MM.1S (cell line): ENCODE measurements at regions not wholly inside any gene's neighbourhood (a gene's known extent, or its start where the extent isn't known, plus 50 kb on each side); places are given as distances from the start of the nearest gene placed in this dataset.

Experiments used
- EZH2 ChIP-seq: fragments of 300-600 bp; sonication (generic); optimal IDR thresholded peaks from 2 replicates; pipeline ENCODE3; 2017; ENCODE audit warnings: low read depth, mild to moderate bottlenecking, antibody characterized with exemption, low read length, mixed read lengths
- EZH2phosphoT487 ChIP-seq: fragments of 300-600 bp; sonication (generic); IDR thresholded peaks from 2 replicates; pipeline ENCODE4 v1.6.1; 2018; ENCODE audit warnings: antibody characterized with exemption, low read length
- TF ChIP-seq, protein P1 (sequence below): fragments of 300-600 bp; sonication (generic); IDR thresholded peaks from 2 replicates; pipeline ENCODE4 v1.5.1; 2016; ENCODE audit warnings: antibody characterized with exemption, low read length, mixed read lengths

DNA sequence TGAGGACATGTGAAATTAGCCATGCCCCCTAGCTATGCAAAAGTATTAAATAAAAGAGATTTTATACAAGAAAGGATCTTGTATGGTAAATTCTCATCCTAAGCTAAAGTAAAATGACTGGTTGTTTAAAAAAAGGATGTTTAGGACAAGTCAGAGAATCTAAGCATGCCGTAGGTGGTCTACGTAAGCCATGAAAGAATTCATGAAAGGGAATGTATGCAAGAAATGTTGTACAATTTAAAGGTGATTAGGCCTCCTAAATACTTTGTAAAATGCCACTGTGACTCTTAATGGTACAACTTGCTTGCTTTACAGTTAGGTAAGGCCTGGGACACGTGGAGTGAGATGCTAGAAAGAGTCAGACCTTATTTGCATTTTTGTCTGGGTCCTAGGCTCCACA lies 209.0 kb downstream of the EFHB start:
- TF ChIP-seq, protein P1, sequence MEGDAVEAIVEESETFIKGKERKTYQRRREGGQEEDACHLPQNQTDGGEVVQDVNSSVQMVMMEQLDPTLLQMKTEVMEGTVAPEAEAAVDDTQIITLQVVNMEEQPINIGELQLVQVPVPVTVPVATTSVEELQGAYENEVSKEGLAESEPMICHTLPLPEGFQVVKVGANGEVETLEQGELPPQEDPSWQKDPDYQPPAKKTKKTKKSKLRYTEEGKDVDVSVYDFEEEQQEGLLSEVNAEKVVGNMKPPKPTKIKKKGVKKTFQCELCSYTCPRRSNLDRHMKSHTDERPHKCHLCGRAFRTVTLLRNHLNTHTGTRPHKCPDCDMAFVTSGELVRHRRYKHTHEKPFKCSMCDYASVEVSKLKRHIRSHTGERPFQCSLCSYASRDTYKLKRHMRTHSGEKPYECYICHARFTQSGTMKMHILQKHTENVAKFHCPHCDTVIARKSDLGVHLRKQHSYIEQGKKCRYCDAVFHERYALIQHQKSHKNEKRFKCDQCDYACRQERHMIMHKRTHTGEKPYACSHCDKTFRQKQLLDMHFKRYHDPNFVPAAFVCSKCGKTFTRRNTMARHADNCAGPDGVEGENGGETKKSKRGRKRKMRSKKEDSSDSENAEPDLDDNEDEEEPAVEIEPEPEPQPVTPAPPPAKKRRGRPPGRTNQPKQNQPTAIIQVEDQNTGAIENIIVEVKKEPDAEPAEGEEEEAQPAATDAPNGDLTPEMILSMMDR, result no peak
- TF ChIP-seq EZH2, result no peak
- TF ChIP-seq EZH2phosphoT487, result no peak
